K562 (cell line): ENCODE measurements at regions not wholly inside any gene's neighbourhood (a gene's known extent, or its start where the extent isn't known, plus 50 kb on each side); places are given as distances from the start of the nearest gene placed in this dataset.

Experiments used
- ETV1 ChIP-seq: fragments of 450-650 bp; conservative IDR thresholded peaks from 2 replicates; pipeline ENCODE4 v1.6.1; 2016; ENCODE audit warnings: missing genetic modification characterization, control low read depth, low read depth, missing compliant biosample characterization
- FOXK2 ChIP-seq, 2 experiments: fragments of 450-650 bp; IDR thresholded peaks in 1 of 2; conservative IDR thresholded peaks in 1 of 2; 2 replicates each; pipeline ENCODE4 v1.6.1; 2016; ENCODE audit warnings: low read depth in 2 of 2, mild to moderate bottlenecking in 1 of 2
- MCM2 ChIP-seq: fragments of 450-650 bp; IDR thresholded peaks from 2 replicates; pipeline ENCODE4 v1.6.1; 2017; ENCODE audit warnings: low read depth, mild to moderate bottlenecking
- MXD1 ChIP-seq: fragments of 250-450 bp; sonication (Bioruptor Pico); IDR thresholded peaks from 2 replicates; pipeline ENCODE4 v1.8.0; 2021; ENCODE audit warnings: borderline replicate concordance, mild to moderate bottlenecking, moderate library complexity; ENCODE audit not compliant: poor library complexity, severe bottlenecking
- PHF8 ChIP-seq: fragments of 200-600 bp; sonication (generic); IDR thresholded peaks from 2 replicates; pipeline ENCODE4 v1.6.1; 2012; ENCODE audit warnings: mixed run types, mild to moderate bottlenecking, inconsistent platforms, low read length, moderate library complexity, borderline replicate concordance
- SREBF2 ChIP-seq: sonication (generic); formaldehyde crosslinking; IDR thresholded peaks from 2 replicates; pipeline ENCODE4 v1.4.0; 2020; ENCODE audit warnings: mild to moderate bottlenecking, missing genetic modification reagents
- SRSF7 ChIP-seq: fragments of 200-400 bp; formaldehyde crosslinking; optimal IDR thresholded peaks from 2 replicates; pipeline ENCODE3; 2017; ENCODE audit warnings: mild to moderate bottlenecking, low read depth, low read length
- ZC3H11A ChIP-seq: IDR thresholded peaks from 2 replicates; pipeline ENCODE4 v1.6.1; 2012; ENCODE audit warnings: low read depth, low read length, improper control_type of control experiment
- ZNF274 ChIP-seq: IDR thresholded peaks from 2 replicates; pipeline ENCODE4 v1.6.1; 2011; ENCODE audit warnings: low read depth, mild to moderate bottlenecking, low read length, moderate library complexity, borderline replicate concordance
- ZNF830 ChIP-seq: fragments of 250-450 bp; sonication (Bioruptor Pico); IDR thresholded peaks from 2 replicates; pipeline ENCODE4 v1.5.0; 2021; ENCODE audit warnings: mild to moderate bottlenecking

GRCh38 chr2:19505199-19506136 lies 147.0 kb upstream of the OSR1 start (continued):
- TF ChIP-seq ZC3H11A, result no peak
- no peak for TF ChIP-seq ETV1 (tag)
- no peak for TF ChIP-seq ZNF830
- TF ChIP-seq SRSF7, result no peak
- no peak for TF ChIP-seq SREBF2
- TF ChIP-seq FOXK2 (conservative IDR thresholded peaks at IDR 0.05 in 1 of 2, IDR thresholded peaks at IDR 0.05 in 1 of 2; ENCODE audit: low read depth in 2 of 2), result no peak
- no peak for TF ChIP-seq PHF8
- no peak for TF ChIP-seq MCM2
- no peak for TF ChIP-seq MXD1 (CRISPR knock-in tag)
- no peak for TF ChIP-seq ZNF274
